ENCODE measurements at regions not wholly inside any gene's neighbourhood (a gene's known extent, or its start where the extent isn't known, plus 50 kb on each side); places are given as distances from the start of the nearest gene placed in this dataset.

GRCh38 chr4:156192033-156192432 is 238.4 kb upstream of the CTSO start:
- Histone ChIP-seq H3K27ac (no peak overlapping the region), H3K9me3 (no peaks in the 10 kb centered on the region), H3K4me3 (no peak overlapping the region), H3K27me3 (no peaks in the 10 kb centered on the region), H3K36me3 (no peaks in the 10 kb centered on the region), H3K4me1 (no peaks in the 10 kb centered on the region)
- DNase-seq (ENCODE audit: extremely low spot score in 2 of 2) = no peak
- TF ChIP-seq POLR2AphosphoS5 (IDR thresholded peaks at IDR 0.05; ENCODE audit: insufficient read depth in 1 of 2, low read depth in 1 of 2) = no peak
- no peak for TF ChIP-seq CTCF (IDR thresholded peaks at IDR 0.05)
- no peak for TF ChIP-seq POLR2A (IDR thresholded peaks at IDR 0.05)
- intact Hi-C loops (cut with DNase I) = no loop called here

- Histone ChIP-seq H3K9me3 (no peaks in the 10 kb centered on the region), H3K27ac (no peak overlapping the region), H3K4me1 (no peaks in the 10 kb centered on the region), H3K27me3 (no peaks in the 10 kb centered on the region), H3K4me3 (no peak overlapping the region), H3K36me3 (no peaks in the 10 kb centered on the region)
- TF ChIP-seq POLR2AphosphoS5 (IDR thresholded peaks at IDR 0.05; ENCODE audit: insufficient read depth in 1 of 2, low read depth in 1 of 2) (no peak), POLR2A (IDR thresholded peaks at IDR 0.05) (no peak), CTCF (IDR thresholded peaks at IDR 0.05) (no peak)
- intact Hi-C loops (cut with DNase I) = no loop called here
- DNase-seq (ENCODE audit: extremely low spot score in 2 of 2) = no peak
These were observed 237.5 kb upstream of the CTSO start for GRCh38 chr4:156191044-156191781.

- Histone ChIP-seq H3K27ac (no peak overlapping the region), H3K9me3 (no peaks in the 10 kb centered on the region), H3K36me3 (no peaks in the 10 kb centered on the region), H3K27me3 (no peaks in the 10 kb centered on the region), H3K4me1 (no peaks in the 10 kb centered on the region), H3K4me3 (no peak overlapping the region)
- TF ChIP-seq POLR2A (IDR thresholded peaks at IDR 0.05) (no peak), POLR2AphosphoS5 (IDR thresholded peaks at IDR 0.05; ENCODE audit: insufficient read depth in 1 of 2, low read depth in 1 of 2) (no peak), CTCF (IDR thresholded peaks at IDR 0.05) (no peak)
- no peak for DNase-seq (ENCODE audit: extremely low spot score in 2 of 2)
- intact Hi-C loops (cut with DNase I) = no loop called here
These were observed 236.9 kb upstream of the CTSO start for GRCh38 chr4:156190615-156191014.

- Histone ChIP-seq H3K27me3 (no peaks in the 10 kb centered on the region), H3K9me3 (no peaks in the 10 kb centered on the region), H3K27ac (no peak overlapping the region), H3K4me1 (no peaks in the 10 kb centered on the region), H3K36me3 (no peaks in the 10 kb centered on the region), H3K4me3 (no peak overlapping the region)
- DNase-seq (ENCODE audit: extremely low spot score in 2 of 2) = no peak
- no peak for TF ChIP-seq POLR2A (IDR thresholded peaks at IDR 0.05)
- no peak for TF ChIP-seq CTCF (IDR thresholded peaks at IDR 0.05)
- TF ChIP-seq POLR2AphosphoS5 (IDR thresholded peaks at IDR 0.05; ENCODE audit: insufficient read depth in 1 of 2, low read depth in 1 of 2) = no peak
- intact Hi-C loops (cut with DNase I) = no loop called here
These were observed 234.9 kb upstream of the CTSO start for GRCh38 chr4:156188596-156188995.

GRCh38 chr4:156186111-156186510 is 232.4 kb upstream of the CTSO start:
- H3K27ac ChIP-seq = no peak overlapping the region
- H3K9me3 ChIP-seq = no peaks in the 10 kb centered on the region
- no peak overlapping the region for H3K4me3 ChIP-seq
- no peaks in the 10 kb centered on the region for H3K36me3 ChIP-seq
- no peaks in the 10 kb centered on the region for H3K27me3 ChIP-seq
- TF ChIP-seq CTCF (IDR thresholded peaks at IDR 0.05) = no peak
- intact Hi-C loops (cut with DNase I) = no loop called here
- DNase-seq (ENCODE audit: extremely low spot score in 2 of 2) = no peak
- no peaks in the 10 kb centered on the region for H3K4me1 ChIP-seq
